ENCODE measurements at regions not wholly inside any gene's neighbourhood (a gene's known extent, or its start where the extent isn't known, plus 50 kb on each side); places are given as distances from the start of the nearest gene placed in this dataset.

DNA sequence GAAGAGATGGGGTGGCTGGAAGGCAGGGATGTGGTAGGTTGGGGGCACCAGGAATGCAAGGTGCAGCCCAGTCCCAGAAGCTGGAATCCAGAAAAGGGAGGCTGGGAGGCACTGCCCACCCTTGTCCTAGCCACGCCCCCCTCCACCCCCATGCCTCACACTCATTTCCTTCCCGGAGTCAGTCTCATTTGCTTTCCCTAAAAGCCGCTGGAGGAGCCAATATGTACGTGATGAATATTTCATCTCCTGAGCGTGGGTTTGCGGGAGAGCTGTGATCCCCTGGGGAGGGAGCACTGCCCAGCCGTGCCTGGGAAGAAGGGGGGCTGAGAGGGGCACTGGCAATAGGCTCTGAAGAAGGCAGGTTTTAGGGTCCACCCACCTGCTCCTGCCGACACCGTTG is 124.5 kb upstream of the LHX1 start:
- TF ChIP-seq, protein P1, sequence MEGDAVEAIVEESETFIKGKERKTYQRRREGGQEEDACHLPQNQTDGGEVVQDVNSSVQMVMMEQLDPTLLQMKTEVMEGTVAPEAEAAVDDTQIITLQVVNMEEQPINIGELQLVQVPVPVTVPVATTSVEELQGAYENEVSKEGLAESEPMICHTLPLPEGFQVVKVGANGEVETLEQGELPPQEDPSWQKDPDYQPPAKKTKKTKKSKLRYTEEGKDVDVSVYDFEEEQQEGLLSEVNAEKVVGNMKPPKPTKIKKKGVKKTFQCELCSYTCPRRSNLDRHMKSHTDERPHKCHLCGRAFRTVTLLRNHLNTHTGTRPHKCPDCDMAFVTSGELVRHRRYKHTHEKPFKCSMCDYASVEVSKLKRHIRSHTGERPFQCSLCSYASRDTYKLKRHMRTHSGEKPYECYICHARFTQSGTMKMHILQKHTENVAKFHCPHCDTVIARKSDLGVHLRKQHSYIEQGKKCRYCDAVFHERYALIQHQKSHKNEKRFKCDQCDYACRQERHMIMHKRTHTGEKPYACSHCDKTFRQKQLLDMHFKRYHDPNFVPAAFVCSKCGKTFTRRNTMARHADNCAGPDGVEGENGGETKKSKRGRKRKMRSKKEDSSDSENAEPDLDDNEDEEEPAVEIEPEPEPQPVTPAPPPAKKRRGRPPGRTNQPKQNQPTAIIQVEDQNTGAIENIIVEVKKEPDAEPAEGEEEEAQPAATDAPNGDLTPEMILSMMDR (IDR thresholded peaks at IDR 0.05; ENCODE audit: control extremely low read depth in 1 of 3, insufficient read depth in 1 of 3, low read depth in 1 of 3, low read length in 3 of 3), result no peak
- TF ChIP-seq RFX5 (IDR thresholded peaks at IDR 0.05; ENCODE audit: borderline replicate concordance, low read depth, low read length) (no peak), JUND (IDR thresholded peaks at IDR 0.05; ENCODE audit: low read length) (no peak), TAF1 (IDR thresholded peaks at IDR 0.05; ENCODE audit: low read depth, low read length) (no peak)
